OCI-LY1 (cell line): ENCODE measurements at regions not wholly inside any gene's neighbourhood (a gene's known extent, or its start where the extent isn't known, plus 50 kb on each side); places are given as distances from the start of the nearest gene placed in this dataset.

ENCODE experiments used
- EZH2 ChIP-seq: fragments of 200-600 bp; sonication (generic), shearing (Covaris generic); IDR thresholded peaks from 2 replicates; pipeline ENCODE4 v1.8.0; 2017; ENCODE audit warnings: borderline replicate concordance, mixed run types, mild to moderate bottlenecking, antibody characterized with exemption, low read length, moderate library complexity, mixed read lengths
- TF ChIP-seq, protein P1 (sequence below): fragments of 200-600 bp; sonication (generic), shearing (Covaris generic); IDR thresholded peaks from 2 replicates; pipeline ENCODE4 v1.5.1; 2017; ENCODE audit warnings: mild to moderate bottlenecking, antibody characterized with exemption, low read length, moderate library complexity, mixed read lengths

DNA sequence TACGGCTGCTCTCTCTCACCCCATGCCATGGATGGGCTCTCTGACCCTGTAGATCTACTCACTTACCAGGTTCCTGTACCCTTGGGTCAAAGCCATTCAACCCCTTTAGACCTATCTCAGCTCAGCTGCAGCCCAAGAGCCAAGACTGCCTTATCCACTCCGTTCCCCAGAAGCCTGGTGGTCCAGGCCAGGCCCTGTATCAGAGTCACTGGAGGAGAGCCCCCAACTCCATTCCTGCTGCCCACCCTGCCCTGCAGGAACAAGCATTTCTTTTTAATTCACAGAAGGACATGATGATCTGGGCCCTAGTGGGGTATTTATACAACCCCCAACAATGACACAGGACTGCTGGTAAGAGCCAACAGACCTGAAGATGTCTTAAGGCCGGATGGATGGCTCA lies 76.8 kb downstream of the AIPL1 start:
- TF ChIP-seq, protein P1, sequence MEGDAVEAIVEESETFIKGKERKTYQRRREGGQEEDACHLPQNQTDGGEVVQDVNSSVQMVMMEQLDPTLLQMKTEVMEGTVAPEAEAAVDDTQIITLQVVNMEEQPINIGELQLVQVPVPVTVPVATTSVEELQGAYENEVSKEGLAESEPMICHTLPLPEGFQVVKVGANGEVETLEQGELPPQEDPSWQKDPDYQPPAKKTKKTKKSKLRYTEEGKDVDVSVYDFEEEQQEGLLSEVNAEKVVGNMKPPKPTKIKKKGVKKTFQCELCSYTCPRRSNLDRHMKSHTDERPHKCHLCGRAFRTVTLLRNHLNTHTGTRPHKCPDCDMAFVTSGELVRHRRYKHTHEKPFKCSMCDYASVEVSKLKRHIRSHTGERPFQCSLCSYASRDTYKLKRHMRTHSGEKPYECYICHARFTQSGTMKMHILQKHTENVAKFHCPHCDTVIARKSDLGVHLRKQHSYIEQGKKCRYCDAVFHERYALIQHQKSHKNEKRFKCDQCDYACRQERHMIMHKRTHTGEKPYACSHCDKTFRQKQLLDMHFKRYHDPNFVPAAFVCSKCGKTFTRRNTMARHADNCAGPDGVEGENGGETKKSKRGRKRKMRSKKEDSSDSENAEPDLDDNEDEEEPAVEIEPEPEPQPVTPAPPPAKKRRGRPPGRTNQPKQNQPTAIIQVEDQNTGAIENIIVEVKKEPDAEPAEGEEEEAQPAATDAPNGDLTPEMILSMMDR: no peak
- TF ChIP-seq EZH2: no peak
